ENCODE measurements at regions not wholly inside any gene's neighbourhood (a gene's known extent, or its start where the extent isn't known, plus 50 kb on each side); places are given as distances from the start of the nearest gene placed in this dataset.

- TF ChIP-seq POLR2A (IDR thresholded peaks at IDR 0.05; ENCODE audit: low read length) (no peak), GATA1 (IDR thresholded peaks at IDR 0.05; ENCODE audit: low read depth, low read length) (no peak)
Measured at GRCh38 chr1:181858135-181858534, 203.4 kb downstream of the ZNF648 start.

Data from erythroblast (primary cell).